CD4-positive, alpha-beta T cell treated with Interferon alpha-2 for 1 hour (primary cell): ENCODE measurements at regions not wholly inside any gene's neighbourhood (a gene's known extent, or its start where the extent isn't known, plus 50 kb on each side); places are given as distances from the start of the nearest gene placed in this dataset.

ENCODE experiments used
- DNase-seq, 2 donors: peaks; one replicate each; pipeline ENCODE4 v3.0.0-alpha.2; 2020 to 2022

GRCh38 chr3:187618722-187619121, 51.5 kb downstream of the SST start:
- DNase-seq: no peak

- DNase-seq: no peak
Measured at GRCh38 chr3:187617213-187617612, 53.0 kb downstream of the SST start.

- DNase-seq: peak; percentile 35 to 50
Measured at GRCh38 chr3:187616307-187616972, 53.8 kb downstream of the SST start.

- DNase-seq: no peak
Measured at GRCh38 chr3:187615630-187616029, 54.6 kb downstream of the SST start.

- no peak for DNase-seq
Measured at GRCh38 chr3:187612656-187613055, 57.5 kb downstream of the SST start.

GRCh38 chr3:187610981-187611511, 59.1 kb downstream of the SST start:
- no peak for DNase-seq

GRCh38 chr3:187594272-187594671, 75.9 kb downstream of the SST start:
- no peak for DNase-seq

- DNase-seq: no peak
Measured at GRCh38 chr3:187593451-187593850, 76.7 kb downstream of the SST start.

GRCh38 chr3:187590861-187591576, 79.2 kb downstream of the SST start:
- no peak for DNase-seq

GRCh38 chr3:187587076-187587475, 83.1 kb downstream of the SST start:
- no peak for DNase-seq

- no peak for DNase-seq
Measured at GRCh38 chr3:187586226-187586625, 84.0 kb downstream of the SST start.

GRCh38 chr3:187572441-187572840, 97.8 kb downstream of the SST start:
- DNase-seq: no peak

- no peak for DNase-seq
Measured at GRCh38 chr3:187571701-187572100, 98.5 kb downstream of the SST start.

- DNase-seq: no peak
Measured at GRCh38 chr3:187570776-187571175, 99.4 kb downstream of the SST start.

GRCh38 chr3:187568171-187568570, 102.0 kb downstream of the SST start:
- DNase-seq: no peak

- DNase-seq: no peak
Measured at GRCh38 chr3:187567661-187568121, 102.5 kb downstream of the SST start.

- no peak for DNase-seq
Measured at GRCh38 chr3:187567021-187567420, 103.2 kb downstream of the SST start.

GRCh38 chr3:187565701-187566100, 104.5 kb downstream of the SST start:
- DNase-seq: no peak

- DNase-seq: no peak
Measured at GRCh38 chr3:187558990-187559389, 111.2 kb downstream of the SST start.

- no peak for DNase-seq
Measured at GRCh38 chr3:187551416-187551815, 118.8 kb downstream of the SST start.

GRCh38 chr3:187550446-187550845, 119.7 kb downstream of the SST start:
- no peak for DNase-seq

- no peak for DNase-seq
Measured at GRCh38 chr3:187545366-187545765, 124.8 kb downstream of the SST start.

GRCh38 chr3:187544326-187544725, 125.9 kb downstream of the SST start:
- no peak for DNase-seq

- DNase-seq: no peak
Measured at GRCh38 chr3:187540847-187541246, 129.3 kb downstream of the SST start.
